KBM-7 (cell line): ENCODE measurements at regions not wholly inside any gene's neighbourhood (a gene's known extent, or its start where the extent isn't known, plus 50 kb on each side); places are given as distances from the start of the nearest gene placed in this dataset.
"Not testable (repeated sequence)": the region's sequence is repeated elsewhere in the genome, so short reads cannot be mapped to it uniquely, and the experiment has no call there.

Experiments
- DNase-seq: peaks from one replicate; pipeline ENCODE4 v3.0.0-alpha.2; 2015
- in situ Hi-C: fragments of 300-500 bp; cut with MboI; formaldehyde crosslinking; loops from 2 replicates; pipeline ENCODE4 v1.14.3; 2020; ENCODE audit warnings: low sequenced_read_pairs, low pct_unique_long_range_greater_than_20kb, mixed read lengths

- no peak for DNase-seq
- in situ Hi-C loops = no loop called here
These were observed 153.8 kb downstream of the DEPDC1B start for GRCh38 chr5:60546207-60546606.

- in situ Hi-C loops = no loop called here
- DNase-seq = no peak
These were observed 154.4 kb downstream of the DEPDC1B start for GRCh38 chr5:60545551-60545950.

- in situ Hi-C loops = no loop called here
- no peak for DNase-seq
These were observed 155.8 kb downstream of the DEPDC1B start for GRCh38 chr5:60544142-60544541.

- in situ Hi-C loops = no loop called here
These were observed 158.0 kb downstream of the DEPDC1B start for GRCh38 chr5:60541980-60542379.

GRCh38 chr5:60540856-60541805 lies 158.8 kb downstream of the DEPDC1B start:
- DNase-seq = no peak

More at GRCh38 chr5:60541980-60542379, 158.0 kb downstream of the DEPDC1B start:
- DNase-seq = peak; percentile 36

GRCh38 chr5:60538955-60539866 lies 160.8 kb downstream of the DEPDC1B start:
- no peak for DNase-seq
- in situ Hi-C loops = no loop called here

More at GRCh38 chr5:60540856-60541805, 158.8 kb downstream of the DEPDC1B start:
- in situ Hi-C loops = no loop called here

GRCh38 chr5:60538426-60538825 lies 161.5 kb downstream of the DEPDC1B start:
- in situ Hi-C loops = no loop called here
- no peak for DNase-seq

- DNase-seq = no peak
- in situ Hi-C loops = no loop called here
These were observed 164.0 kb downstream of the DEPDC1B start for GRCh38 chr5:60535951-60536350.

GRCh38 chr5:60535198-60535597 lies 164.8 kb downstream of the DEPDC1B start:
- no peak for DNase-seq
- in situ Hi-C loops = no loop called here

- in situ Hi-C loops = no loop called here
- DNase-seq = no peak
These were observed 166.2 kb downstream of the DEPDC1B start for GRCh38 chr5:60533789-60534188.

GRCh38 chr5:60532796-60533195 lies 167.2 kb downstream of the DEPDC1B start:
- in situ Hi-C loops, DNase-seq: not testable (repeated sequence)

GRCh38 chr5:60530144-60530848 lies 169.7 kb downstream of the DEPDC1B start:
- DNase-seq, in situ Hi-C loops: not testable (repeated sequence)

GRCh38 chr5:60529001-60529400 lies 171.0 kb downstream of the DEPDC1B start:
- DNase-seq = no peak
- in situ Hi-C loops = no loop called here

GRCh38 chr5:60527072-60527471 lies 172.9 kb downstream of the DEPDC1B start:
- in situ Hi-C loops = no loop called here
- no peak for DNase-seq

GRCh38 chr5:60526336-60526875 lies 173.6 kb downstream of the DEPDC1B start:
- no peak for DNase-seq
- in situ Hi-C loops = no loop called here

- in situ Hi-C loops = no loop called here
- DNase-seq = no peak
These were observed 177.6 kb downstream of the DEPDC1B start for GRCh38 chr5:60522292-60522905.

- in situ Hi-C loops = no loop called here
- DNase-seq = peak; percentile 56
These were observed 178.3 kb downstream of the DEPDC1B start for GRCh38 chr5:60521376-60522291.
